ENCODE measurements at regions not wholly inside any gene's neighbourhood (a gene's known extent, or its start where the extent isn't known, plus 50 kb on each side); places are given as distances from the start of the nearest gene placed in this dataset.

DNA sequence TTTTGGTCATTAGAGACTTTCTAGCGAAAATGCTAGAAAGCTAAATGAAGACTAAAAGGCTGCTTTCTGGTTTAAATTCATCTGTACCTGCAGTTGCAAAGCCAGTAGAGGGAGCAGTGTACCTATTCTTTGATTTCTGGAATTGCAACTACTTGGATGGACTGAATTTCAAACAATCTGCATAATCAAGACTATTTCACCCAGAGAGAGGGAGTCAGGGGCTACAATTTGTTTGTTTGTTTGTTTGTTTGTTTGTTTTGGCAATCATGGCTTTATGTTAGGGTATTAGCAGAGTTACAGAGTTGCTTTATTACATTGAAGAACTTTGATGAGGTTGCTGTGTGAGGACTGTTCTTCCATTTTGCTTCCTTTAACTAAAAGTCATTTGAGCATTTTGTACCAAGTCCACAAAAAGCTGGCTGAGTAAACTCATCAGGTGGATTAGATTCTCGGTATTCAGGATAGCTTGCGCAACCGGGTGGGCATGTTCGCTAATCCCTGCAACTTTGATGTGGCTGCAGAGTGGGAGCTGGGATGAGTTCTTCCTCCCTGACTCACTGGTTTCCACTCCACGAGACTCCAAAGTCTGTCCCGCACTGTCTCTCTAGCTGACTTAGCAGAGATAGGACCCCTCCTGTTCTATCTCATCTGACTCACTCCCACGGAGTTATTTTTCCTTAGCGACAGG is 80.0 kb upstream of the TUT7 start:
- TF ChIP-seq CTCF (IDR thresholded peaks at IDR 0.05) (peak in 1 of 3 donors; percentile 28), POLR2A (IDR thresholded peaks at IDR 0.05) (no peak)
